Keratinocyte (primary cell): ENCODE measurements at regions not wholly inside any gene's neighbourhood (a gene's known extent, or its start where the extent isn't known, plus 50 kb on each side); places are given as distances from the start of the nearest gene placed in this dataset.

Experiments
- DNase-seq: peaks from one replicate; pipeline ENCODE4 v3.0.0-alpha.2; 2011; ENCODE audit warnings: low read depth, missing footprints, low spot score
- FAIRE-seq: peaks from 2 replicates; lab custom pipeline; 2011; peaks lifted over from hg19 to GRCh38; lab: Jason Lieb, UNC
- H2AFZ ChIP-seq: 2 replicates; pipeline ENCODE4 v1.6.0; 2012; ENCODE audit warnings: low read length, control low read depth, inconsistent platforms; ENCODE audit not compliant: control insufficient read depth
- H3K27ac ChIP-seq: 2 replicates; pipeline ENCODE4 v1.5.1; 2011; ENCODE audit warnings: low read length; ENCODE audit not compliant: control insufficient read depth, insufficient read depth
- H3K27me3 ChIP-seq: 3 replicates; pipeline ENCODE4 v1.6.0; 2011; ENCODE audit warnings: low read length; ENCODE audit not compliant: control insufficient read depth, insufficient read depth; ENCODE audit errors: extremely low read depth
- H3K36me3 ChIP-seq, 2 experiments: 2 replicates in 1 of 2; 3 replicates in 1 of 2; pipeline ENCODE4 v1.5.1; 2011; ENCODE audit warnings: low read length in 2 of 2, mild to moderate bottlenecking in 1 of 2; ENCODE audit not compliant: control insufficient read depth in 2 of 2, insufficient read depth in 2 of 2; ENCODE audit errors: extremely low read depth in 1 of 2
- H3K4me1 ChIP-seq: 3 replicates; pipeline ENCODE4 v1.5.1; 2011; ENCODE audit warnings: low read length; ENCODE audit not compliant: control insufficient read depth, insufficient read depth; ENCODE audit errors: extremely low read depth
- H3K4me2 ChIP-seq: 3 replicates; pipeline ENCODE4 v1.6.0; 2011; ENCODE audit warnings: low read depth, low read length; ENCODE audit not compliant: control insufficient read depth, insufficient read depth; ENCODE audit errors: extremely low read depth
- H3K4me3 ChIP-seq, 3 experiments: fragments of 200-600 bp in 1 of 3; sonication (generic) in 1 of 3; 2 replicates in 2 of 3; 3 replicates in 1 of 3; pipeline ENCODE4 v1.5.1; 2011 to 2016; ENCODE audit warnings: low read length in 3 of 3, mild to moderate bottlenecking in 3 of 3, control low read depth in 2 of 3, inconsistent platforms in 1 of 3, low read depth in 1 of 3, mixed read lengths in 1 of 3, mixed run types in 1 of 3, moderate library complexity in 1 of 3; ENCODE audit not compliant: control insufficient read depth in 2 of 3, insufficient read depth in 2 of 3; ENCODE audit errors: extremely low read depth in 1 of 3
- H3K79me2 ChIP-seq: 2 replicates; pipeline ENCODE4 v1.6.0; 2012; ENCODE audit warnings: low read length; ENCODE audit not compliant: control insufficient read depth, insufficient read depth
- H3K9ac ChIP-seq: 3 replicates; pipeline ENCODE4 v1.6.0; 2011; ENCODE audit warnings: low read length; ENCODE audit not compliant: control insufficient read depth, insufficient read depth; ENCODE audit errors: extremely low read depth
- H3K9me1 ChIP-seq: 3 replicates; pipeline ENCODE4 v1.6.0; 2011; ENCODE audit warnings: low read length; ENCODE audit not compliant: control insufficient read depth, insufficient read depth; ENCODE audit errors: extremely low read depth
- H3K9me3 ChIP-seq: 2 replicates; pipeline ENCODE4 v1.5.1; 2012; ENCODE audit warnings: low read depth, low read length; ENCODE audit not compliant: control insufficient read depth
- H4K20me1 ChIP-seq: 3 replicates; pipeline ENCODE4 v1.6.0; 2011; ENCODE audit warnings: low read length; ENCODE audit not compliant: control insufficient read depth, insufficient read depth; ENCODE audit errors: extremely low read depth
- EZH2 ChIP-seq: IDR thresholded peaks from one replicate; pipeline ENCODE4 v1.6.1; 2012; ENCODE audit warnings: inconsistent platforms, mild to moderate bottlenecking, low read length, moderate library complexity
- dilution Hi-C: fragments of 300-500 bp; cut with MboI; formaldehyde crosslinking; loops from one replicate; pipeline ENCODE4 v1.7.0; 2020; ENCODE audit warnings: low sequenced_read_pairs; ENCODE audit not compliant: extremely low pct_ligation_motif_present
- TF ChIP-seq, protein P1 (sequence below), 3 experiments: IDR thresholded peaks in 1 of 3; conservative IDR thresholded peaks in 1 of 3; optimal IDR thresholded peaks in 1 of 3; 2 replicates in 2 of 3; 3 replicates in 1 of 3; pipeline versions ENCODE3 to v1.5.1; 2011; ENCODE audit warnings: low read length in 3 of 3, mild to moderate bottlenecking in 3 of 3, moderate library complexity in 2 of 3, control low read depth in 1 of 3, inconsistent platforms in 1 of 3; ENCODE audit not compliant: insufficient read depth in 2 of 3; ENCODE audit errors: extremely low read depth in 1 of 3

DNA sequence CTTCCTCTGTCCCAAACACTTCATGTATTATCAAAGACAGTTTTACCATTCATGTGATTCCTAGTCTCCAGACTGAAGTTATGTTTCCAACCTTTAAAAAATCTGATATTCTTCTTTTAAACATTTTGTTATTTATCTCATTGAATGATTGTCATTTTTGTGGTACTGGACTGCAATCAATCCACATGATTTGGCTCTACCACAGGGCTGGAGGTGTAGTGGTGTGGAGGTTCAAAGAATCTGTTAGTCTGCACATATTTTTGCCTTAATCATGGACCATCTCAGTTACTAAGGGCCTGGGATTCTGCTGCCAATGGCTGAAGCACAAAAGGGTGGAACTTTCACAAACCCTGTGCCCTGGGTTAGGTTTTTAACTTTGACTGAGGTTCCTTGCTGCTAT is 164.1 kb upstream of the JAG1 start:
- Histone ChIP-seq H3K4me3 (no peak overlapping the region), H3K27ac (no peak overlapping the region), H3K4me2 (no peak overlapping the region), H3K9me3 (peaks cover 3% of the 10 kb centered on the region), H3K79me2 (no peaks in the 10 kb centered on the region), H4K20me1 (no peaks in the 10 kb centered on the region), H2AFZ (no peak overlapping the region), H3K36me3 (no peaks in the 10 kb centered on the region), H3K9me1 (no peaks in the 10 kb centered on the region), H3K9ac (no peak overlapping the region), H3K4me1 (no peaks in the 10 kb centered on the region), H3K27me3 (no peaks in the 10 kb centered on the region)
- TF ChIP-seq, protein P1, sequence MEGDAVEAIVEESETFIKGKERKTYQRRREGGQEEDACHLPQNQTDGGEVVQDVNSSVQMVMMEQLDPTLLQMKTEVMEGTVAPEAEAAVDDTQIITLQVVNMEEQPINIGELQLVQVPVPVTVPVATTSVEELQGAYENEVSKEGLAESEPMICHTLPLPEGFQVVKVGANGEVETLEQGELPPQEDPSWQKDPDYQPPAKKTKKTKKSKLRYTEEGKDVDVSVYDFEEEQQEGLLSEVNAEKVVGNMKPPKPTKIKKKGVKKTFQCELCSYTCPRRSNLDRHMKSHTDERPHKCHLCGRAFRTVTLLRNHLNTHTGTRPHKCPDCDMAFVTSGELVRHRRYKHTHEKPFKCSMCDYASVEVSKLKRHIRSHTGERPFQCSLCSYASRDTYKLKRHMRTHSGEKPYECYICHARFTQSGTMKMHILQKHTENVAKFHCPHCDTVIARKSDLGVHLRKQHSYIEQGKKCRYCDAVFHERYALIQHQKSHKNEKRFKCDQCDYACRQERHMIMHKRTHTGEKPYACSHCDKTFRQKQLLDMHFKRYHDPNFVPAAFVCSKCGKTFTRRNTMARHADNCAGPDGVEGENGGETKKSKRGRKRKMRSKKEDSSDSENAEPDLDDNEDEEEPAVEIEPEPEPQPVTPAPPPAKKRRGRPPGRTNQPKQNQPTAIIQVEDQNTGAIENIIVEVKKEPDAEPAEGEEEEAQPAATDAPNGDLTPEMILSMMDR (optimal IDR thresholded peaks at IDR 0.05 in 1 of 3, IDR thresholded peaks at IDR 0.05 in 1 of 3, conservative IDR thresholded peaks at IDR 0.05 in 1 of 3; ENCODE audit: extremely low read depth in 1 of 3, insufficient read depth in 2 of 3, low read length in 3 of 3), result no peak
- TF ChIP-seq EZH2, result no peak
- dilution Hi-C loops, result no loop called here
- FAIRE-seq, result no peak
- no peak for DNase-seq

DNA sequence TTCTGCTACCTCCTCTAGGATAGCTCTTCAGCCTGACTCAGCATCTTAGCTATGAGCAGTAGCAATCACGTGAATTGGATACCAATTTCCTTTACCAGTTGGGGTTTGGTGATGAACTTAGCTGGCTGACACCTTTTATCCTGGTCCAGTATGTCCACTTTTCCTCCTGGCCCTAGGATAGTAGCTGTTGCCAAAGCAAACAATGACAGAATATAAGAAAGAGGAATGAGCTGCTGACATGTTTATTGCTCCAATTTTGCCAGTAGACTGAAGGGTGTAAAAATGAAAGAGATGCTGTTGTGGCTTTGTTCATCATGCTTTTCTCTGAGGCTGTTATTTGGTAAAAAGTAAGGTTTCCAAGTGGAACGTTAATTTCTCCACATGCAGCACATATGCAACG is 168.3 kb upstream of the JAG1 start:
- dilution Hi-C loops, result no loop called here
- DNase-seq (no peak), FAIRE-seq (no peak)
- Histone ChIP-seq H3K27me3 (no peaks in the 10 kb centered on the region), H3K36me3 (no peaks in the 10 kb centered on the region), H2AFZ (no peak overlapping the region), H3K9me3 (peaks cover 3% of the 10 kb centered on the region), H3K4me2 (no peak overlapping the region), H3K79me2 (no peaks in the 10 kb centered on the region), H3K4me1 (no peaks in the 10 kb centered on the region), H3K27ac (no peak overlapping the region), H4K20me1 (no peaks in the 10 kb centered on the region), H3K9me1 (no peaks in the 10 kb centered on the region), H3K4me3 (no peak overlapping the region), H3K9ac (no peak overlapping the region)
- TF ChIP-seq, protein P1 (optimal IDR thresholded peaks at IDR 0.05 in 1 of 3, IDR thresholded peaks at IDR 0.05 in 1 of 3, conservative IDR thresholded peaks at IDR 0.05 in 1 of 3; ENCODE audit: extremely low read depth in 1 of 3, insufficient read depth in 2 of 3, low read length in 3 of 3), result no peak
- no peak for TF ChIP-seq EZH2
